GM19328 (cell line): ENCODE measurements at regions not wholly inside any gene's neighbourhood (a gene's known extent, or its start where the extent isn't known, plus 50 kb on each side); places are given as distances from the start of the nearest gene placed in this dataset.

ENCODE experiments used
- ATAC-seq: cut with Tn5 transposase; IDR thresholded peaks from one replicate; pipeline ENCODE4 v1.9.1; 2021; ENCODE audit warnings: mild to moderate bottlenecking, moderate library complexity; ENCODE audit not compliant: unreplicated experiment

- ATAC-seq: no peak
Observed at GRCh38 chr12:93151079-93151762, 222.1 kb upstream of the EEA1 start.

- ATAC-seq: no peak
Observed at GRCh38 chr12:93152617-93153016, 223.5 kb upstream of the EEA1 start.

GRCh38 chr12:93153321-93153720 lies 224.2 kb upstream of the EEA1 start:
- ATAC-seq: no peak

DNA sequence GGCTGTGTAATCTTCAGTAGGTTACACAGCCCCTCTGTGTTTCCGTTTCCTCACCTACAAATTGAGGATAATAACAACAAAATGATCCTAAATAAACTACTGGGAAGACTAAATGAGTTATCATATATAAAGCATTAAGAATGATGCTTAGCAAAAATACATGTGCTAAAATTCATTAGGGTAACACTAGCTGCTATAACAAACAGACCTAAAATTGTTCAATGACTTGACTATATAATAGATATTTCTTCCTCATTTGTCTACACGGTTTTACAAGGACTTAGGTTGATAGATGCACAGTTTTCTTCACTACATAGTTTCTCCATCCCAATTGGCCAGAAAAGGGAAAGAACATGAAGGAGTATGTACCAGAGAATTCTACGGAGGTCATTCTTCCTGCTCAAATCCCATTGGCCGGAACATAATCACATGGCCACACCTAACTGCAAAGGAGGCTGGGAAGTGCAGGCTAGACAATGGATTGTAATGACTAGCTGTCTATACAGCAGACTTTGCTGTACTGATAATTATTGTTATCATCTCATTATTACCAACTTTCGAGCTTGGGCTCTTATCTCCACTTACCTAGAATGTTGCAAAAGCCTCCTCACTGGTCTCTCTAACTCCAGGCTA lies 223.5 kb upstream of the NUDT4 start:
- ATAC-seq: no peak

- ATAC-seq: no peak
Observed at GRCh38 chr12:93154753-93155480, 222.8 kb upstream of the NUDT4 start.

DNA sequence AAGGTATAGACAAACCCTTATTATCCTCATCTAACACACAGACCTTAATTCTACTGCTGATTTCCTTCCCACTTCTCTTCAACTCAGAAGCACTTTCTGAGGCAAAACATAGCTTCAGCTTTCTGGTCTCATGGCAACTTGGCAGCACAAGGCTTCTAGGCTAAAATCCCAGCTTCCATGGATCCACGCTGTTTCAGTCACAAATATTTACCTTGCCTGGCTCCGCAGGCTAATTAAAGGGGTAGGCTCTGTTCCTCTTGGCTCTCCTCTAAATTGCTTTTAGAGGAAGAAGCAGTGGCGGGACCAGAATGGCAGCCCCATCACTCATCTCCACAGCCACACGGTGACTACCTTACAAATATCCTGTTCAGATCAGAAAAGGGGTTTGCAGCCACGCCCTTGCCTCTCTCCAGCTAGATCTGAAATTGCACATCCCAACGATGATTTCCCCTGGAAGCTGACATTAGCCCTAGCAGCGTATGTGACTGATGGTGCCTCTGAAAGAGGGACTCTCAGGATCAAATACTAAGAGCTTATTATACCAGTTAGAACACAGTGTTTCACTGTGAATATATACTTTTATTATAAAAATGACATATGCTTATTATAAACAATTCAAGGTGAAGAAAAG lies 221.5 kb upstream of the NUDT4 start:
- no peak for ATAC-seq

GRCh38 chr12:93157279-93157678 lies 220.4 kb upstream of the NUDT4 start:
- no peak for ATAC-seq

- no peak for ATAC-seq
Observed at GRCh38 chr12:93158065-93158843, 219.5 kb upstream of the NUDT4 start.

DNA sequence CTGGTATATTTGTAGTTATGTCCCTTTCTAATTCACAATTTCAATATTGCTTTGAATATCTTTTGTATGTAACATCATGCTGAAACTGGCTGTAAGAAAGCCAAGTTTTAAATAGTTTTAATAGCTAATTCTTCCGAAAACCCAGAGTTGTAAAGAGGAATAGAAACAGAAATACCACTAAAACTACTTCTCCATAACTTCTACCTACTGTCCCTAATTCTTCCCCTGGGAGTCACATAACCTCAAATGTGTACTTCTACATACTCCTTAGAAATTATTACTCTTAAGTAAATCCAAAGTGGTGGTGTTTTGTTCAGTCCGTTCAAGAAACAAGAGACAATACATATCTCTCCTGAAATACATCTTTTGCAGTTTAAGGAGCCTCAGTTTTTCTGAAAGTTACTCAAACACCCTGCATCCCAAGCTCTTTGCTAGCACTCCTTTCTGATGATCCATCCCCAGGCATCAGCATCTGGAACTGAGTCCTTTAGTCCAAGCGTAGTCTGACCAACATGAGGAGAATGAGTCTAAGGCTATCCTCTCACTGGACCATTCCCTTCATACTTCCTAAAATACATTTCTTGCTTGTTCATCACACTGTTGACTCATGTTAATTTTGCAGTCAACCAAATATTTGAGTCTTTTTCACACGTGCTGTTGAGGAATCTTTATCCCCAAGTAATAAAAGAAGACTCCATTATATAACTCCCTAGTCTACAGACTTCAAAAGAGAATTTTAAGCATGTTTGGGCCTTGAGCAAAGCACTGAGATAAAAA lies 214.3 kb upstream of the NUDT4 start:
- no peak for ATAC-seq

DNA sequence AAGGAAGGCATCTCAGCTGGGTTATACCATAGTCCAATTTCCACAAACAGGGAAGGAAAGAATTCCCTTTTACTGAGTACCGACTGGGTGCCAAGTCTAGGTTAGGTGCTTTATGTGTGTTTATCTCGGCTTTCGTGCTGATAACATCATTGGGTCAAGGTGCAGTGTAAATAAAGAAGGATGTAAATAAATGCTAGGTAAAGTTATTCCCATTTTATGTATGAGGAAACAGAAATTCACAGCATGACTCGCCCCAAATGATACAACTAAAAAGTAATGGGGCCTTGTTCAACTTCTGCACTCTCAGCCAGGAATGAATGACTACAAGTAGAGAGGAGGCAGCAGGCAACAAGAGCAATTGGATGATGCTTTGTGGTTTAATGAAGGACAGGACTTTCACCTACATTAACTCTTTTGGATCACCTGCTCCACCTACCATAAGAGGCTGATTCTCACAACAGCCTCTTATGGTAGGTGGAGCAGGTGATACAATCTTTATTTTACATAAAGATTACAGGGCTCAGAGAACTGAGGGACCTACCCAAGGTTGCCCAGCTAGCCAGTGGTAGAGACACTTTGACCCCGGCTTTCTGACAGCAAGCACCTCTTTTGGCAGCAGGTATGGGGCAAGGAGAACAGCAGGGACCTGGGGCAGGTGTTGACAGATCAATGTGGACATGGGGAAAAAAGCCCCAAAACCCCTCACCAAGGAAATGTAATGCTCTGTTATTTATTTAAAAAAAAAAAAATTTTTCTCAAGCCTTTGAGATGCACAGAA lies 213.4 kb upstream of the NUDT4 start:
- no peak for ATAC-seq

GRCh38 chr12:93165384-93165932 lies 212.3 kb upstream of the NUDT4 start:
- no peak for ATAC-seq

- ATAC-seq: peak; percentile 67
Observed at GRCh38 chr12:93166541-93167307, 211.0 kb upstream of the NUDT4 start.

DNA sequence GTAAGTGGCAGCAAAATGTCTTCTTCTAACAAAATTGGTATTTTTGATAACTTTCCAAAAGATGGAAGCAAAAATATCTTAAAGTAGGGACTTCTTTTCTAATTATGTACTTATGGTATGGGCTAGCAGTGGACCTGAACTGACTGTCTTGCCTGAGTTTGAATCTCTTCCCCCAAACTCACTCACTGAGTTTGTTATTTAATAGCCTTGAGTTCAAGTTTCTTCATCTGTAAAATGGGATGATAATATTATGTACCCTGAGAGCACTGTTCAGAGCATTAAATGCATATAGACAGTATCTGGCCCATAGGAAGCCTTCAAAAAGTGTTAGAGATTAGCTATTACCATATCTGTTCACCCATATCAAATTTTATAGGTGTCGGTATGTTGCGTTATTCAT lies 210.4 kb upstream of the NUDT4 start:
- no peak for ATAC-seq

DNA sequence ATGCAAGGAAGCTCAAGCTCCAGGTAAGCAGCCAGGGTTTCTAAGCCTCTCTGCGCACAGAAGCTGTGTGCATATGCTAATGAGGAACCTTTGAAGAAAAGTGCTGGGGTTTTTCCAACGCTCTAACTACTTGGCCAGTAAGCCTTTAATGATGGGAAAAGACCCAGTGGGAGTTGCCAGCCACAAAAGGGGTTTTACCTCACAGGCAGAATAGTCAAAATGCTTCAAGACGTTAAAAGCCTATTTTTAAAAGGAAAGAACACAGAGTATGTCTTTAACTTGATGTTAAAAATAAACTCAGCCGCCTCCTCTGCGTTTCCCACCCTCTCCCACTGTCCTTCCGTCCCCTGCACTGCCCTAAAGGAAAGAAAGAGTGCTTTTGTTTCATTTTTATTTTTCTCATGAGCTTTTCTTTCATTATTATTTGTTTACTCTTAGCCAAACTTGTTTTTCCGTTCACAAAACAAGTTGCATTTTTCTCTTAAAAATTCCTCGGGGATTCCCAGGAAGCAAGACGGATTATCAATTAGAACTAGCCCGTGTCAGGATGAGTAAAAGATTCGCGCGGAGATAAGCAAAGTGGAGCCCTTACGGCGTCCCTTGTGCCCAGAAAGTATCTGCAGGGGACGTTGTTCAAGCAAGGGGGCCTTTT lies 209.8 kb upstream of the NUDT4 start:
- no peak for ATAC-seq

- ATAC-seq: no peak
Observed at GRCh38 chr12:93168751-93169150, 209.0 kb upstream of the NUDT4 start.

DNA sequence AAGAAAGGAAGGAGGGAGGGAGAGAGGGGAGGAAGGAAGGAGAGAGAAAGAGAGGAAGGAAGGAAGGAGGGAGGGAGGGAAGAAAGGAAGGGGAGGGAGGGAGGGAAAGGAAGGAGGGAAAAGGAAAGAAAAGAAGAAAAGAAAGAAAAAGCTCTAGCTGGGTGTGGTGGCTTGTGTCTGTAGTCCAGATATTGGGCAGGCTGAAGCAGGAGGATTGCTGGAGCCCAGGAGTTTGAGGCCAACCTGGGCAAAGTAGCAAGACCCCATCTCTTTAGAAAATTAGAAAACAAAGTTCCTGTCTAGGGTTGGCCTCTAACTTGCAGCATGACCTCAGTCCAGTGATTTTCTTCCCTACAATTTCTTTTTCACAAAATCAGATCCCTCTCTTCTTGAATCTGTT lies 208.2 kb upstream of the NUDT4 start:
- no peak for ATAC-seq

DNA sequence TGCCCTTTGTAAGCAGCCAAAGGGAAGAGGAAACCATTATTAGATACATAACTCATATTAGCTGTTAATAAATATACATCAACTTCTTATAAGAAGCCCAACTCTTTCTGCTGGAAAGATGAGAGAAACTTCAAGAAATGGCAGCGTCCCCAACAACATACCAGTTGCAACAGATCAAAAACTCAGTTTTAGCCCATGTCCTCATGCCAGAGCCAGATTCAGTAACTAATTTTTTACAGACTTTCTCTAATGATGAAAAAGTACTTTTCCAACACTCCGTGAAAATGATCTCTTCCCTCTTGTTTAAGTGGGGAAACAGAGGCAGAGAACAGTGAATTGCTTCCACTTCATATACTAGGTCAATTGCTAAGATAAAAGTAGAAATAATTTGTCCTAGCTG lies 206.8 kb upstream of the NUDT4 start:
- ATAC-seq: no peak
